Gastroesophageal sphincter (tissue), 3 donors: ENCODE measurements at regions not wholly inside any gene's neighbourhood (a gene's known extent, or its start where the extent isn't known, plus 50 kb on each side); places are given as distances from the start of the nearest gene placed in this dataset.

Experiments used
- CTCF ChIP-seq, 4 experiments: fragments of 200-600 bp in 2 of 4; fragments of 450-650 bp in 2 of 4; sonication (generic) in 1 of 4; IDR thresholded peaks; one replicate each; pipeline ENCODE4 v1.5.1; 2017 to 2019; ENCODE audit warnings: antibody characterized with exemption in 4 of 4, mild to moderate bottlenecking in 2 of 4, moderate library complexity in 2 of 4
- EP300 ChIP-seq: sonication (generic); formaldehyde crosslinking; IDR thresholded peaks from one replicate; pipeline ENCODE4 v1.6.1; 2017; ENCODE audit warnings: antibody characterized with exemption, mild to moderate bottlenecking
- POLR2A ChIP-seq, 2 donors: fragments of 450-650 bp; IDR thresholded peaks; one replicate each; pipeline ENCODE4 v1.6.1; 2017; ENCODE audit warnings: antibody characterized with exemption in 2 of 2, mild to moderate bottlenecking in 2 of 2, moderate library complexity in 1 of 2
- POLR2AphosphoS5 ChIP-seq: sonication (generic); formaldehyde crosslinking; IDR thresholded peaks from one replicate; pipeline ENCODE4 v1.6.1; 2017; ENCODE audit warnings: antibody characterized with exemption

DNA sequence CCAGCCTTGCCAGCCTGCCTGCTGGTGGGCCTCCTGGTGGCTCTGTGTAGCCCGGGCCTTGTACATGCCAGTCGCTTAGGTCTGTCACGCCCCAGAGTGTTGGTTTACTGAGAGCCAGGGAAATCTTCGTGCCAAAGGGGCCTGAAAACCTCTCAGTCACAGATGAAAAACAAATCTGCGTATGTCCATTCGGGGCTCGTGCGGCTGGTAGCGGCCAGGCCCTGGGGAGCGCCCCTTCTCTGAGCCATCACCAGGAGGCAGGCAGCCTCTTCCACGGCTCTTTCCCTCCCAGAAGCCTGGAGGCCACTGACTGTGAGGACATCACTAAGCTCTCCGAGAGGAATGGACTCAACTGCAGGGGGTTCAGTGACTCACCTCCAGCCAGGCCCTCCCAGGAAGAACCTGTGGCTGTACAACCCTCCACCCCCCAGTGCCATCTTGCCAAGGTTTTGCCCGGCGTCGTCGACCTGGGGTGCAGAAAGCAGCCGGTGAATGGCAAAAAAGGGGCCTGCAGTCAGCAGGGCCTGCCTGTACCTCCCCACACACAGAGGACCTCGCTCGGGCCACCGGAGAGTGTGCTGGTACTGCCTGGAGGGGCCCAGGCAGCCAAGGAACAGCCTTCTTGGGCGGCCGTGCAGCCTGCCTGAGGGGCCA, 162.2 kb downstream of the BCOR start:
- TF ChIP-seq CTCF (IDR thresholded peaks at IDR 0.05) (no peak), EP300 (no peak), POLR2AphosphoS5 (no peak), POLR2A (IDR thresholded peaks at IDR 0.05) (no peak)
